ENCODE measurements at regions not wholly inside any gene's neighbourhood (a gene's known extent, or its start where the extent isn't known, plus 50 kb on each side); places are given as distances from the start of the nearest gene placed in this dataset.

DNA sequence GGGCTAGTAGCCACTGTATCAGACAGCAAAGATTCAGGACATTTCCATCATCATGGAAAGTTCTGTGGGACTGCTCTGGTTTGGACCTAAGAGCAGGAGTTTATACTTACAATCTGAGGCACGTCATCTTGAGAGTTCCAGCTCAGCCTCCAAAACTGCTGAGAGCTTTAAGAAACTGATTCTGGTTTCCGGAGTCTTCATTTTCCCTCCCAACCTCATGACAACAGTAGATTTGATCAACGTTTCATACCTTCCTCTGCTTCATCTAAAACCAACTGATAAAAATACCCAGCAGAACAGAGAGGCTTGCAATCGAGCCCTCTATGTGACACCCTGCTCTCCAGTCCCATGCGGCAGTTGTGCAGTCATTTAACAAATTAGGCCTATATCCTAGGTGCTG lies 64.3 kb upstream of the EPB41L1 start:
- Histone ChIP-seq H3K9me3 (no peaks in the 10 kb centered on the region), H3K4me3 (no peak overlapping the region), H3K4me1 (peaks cover 5 to 10% of the 10 kb centered on the region in 2 donors), H3K27me3 (no peaks in the 10 kb centered on the region), H3K36me3 (no peaks in the 10 kb centered on the region), H3K27ac (no peak overlapping the region)
- intact Hi-C loops (cut with DNase I) = no loop called here
- DNase-seq (ENCODE audit: low spot score in 2 of 2) = no peak
- TF ChIP-seq, protein P1, sequence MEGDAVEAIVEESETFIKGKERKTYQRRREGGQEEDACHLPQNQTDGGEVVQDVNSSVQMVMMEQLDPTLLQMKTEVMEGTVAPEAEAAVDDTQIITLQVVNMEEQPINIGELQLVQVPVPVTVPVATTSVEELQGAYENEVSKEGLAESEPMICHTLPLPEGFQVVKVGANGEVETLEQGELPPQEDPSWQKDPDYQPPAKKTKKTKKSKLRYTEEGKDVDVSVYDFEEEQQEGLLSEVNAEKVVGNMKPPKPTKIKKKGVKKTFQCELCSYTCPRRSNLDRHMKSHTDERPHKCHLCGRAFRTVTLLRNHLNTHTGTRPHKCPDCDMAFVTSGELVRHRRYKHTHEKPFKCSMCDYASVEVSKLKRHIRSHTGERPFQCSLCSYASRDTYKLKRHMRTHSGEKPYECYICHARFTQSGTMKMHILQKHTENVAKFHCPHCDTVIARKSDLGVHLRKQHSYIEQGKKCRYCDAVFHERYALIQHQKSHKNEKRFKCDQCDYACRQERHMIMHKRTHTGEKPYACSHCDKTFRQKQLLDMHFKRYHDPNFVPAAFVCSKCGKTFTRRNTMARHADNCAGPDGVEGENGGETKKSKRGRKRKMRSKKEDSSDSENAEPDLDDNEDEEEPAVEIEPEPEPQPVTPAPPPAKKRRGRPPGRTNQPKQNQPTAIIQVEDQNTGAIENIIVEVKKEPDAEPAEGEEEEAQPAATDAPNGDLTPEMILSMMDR (IDR thresholded peaks at IDR 0.05) = no peak

DNA sequence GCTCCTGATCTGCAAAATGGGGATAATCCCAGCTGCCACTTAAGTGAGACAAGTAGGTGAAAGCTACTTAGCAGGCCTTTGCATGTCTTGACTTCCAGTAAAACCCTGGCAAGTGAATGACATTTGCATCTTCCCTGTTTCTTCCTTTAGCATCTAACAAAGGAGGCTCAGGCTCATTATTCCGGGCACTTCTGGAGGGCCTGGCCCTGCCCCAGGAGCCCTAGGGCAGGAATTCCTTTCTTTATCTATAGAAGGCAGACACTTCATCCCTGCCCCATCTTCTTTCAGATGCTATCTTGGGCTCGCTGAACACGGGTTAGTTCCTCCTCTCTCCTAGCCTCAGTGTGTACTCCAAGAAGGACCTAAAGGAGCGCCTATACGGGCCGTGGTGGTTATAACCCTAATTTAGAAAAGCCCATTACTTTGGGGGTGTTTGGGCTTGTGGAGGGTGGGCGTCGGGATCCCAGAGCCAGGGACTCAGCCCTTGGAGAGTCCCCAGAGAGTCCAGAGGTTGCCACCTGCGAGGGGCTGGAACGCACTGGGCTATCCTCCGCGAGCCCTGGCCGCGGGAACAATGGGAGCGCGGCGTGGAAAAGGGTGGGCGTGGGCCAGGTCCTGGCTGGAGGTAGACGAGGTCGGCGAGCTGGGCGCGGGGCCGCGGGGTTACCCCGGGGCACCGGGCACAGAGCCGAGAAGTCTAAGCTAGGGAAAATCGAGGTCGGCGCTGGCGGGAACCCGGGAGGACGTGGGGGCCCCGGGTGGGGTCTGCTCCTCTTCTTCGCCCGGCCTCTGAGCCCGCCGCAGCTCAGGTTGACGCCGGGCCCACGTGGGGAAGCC lies 62.8 kb upstream of the EPB41L1 start:
- peaks cover 5 to 12% of the 10 kb centered on the region in 2 donors for H3K4me1 ChIP-seq
- no peak overlapping the region for H3K27ac ChIP-seq
- H3K4me3 ChIP-seq = peak overlapping the region; percentile 76 to 82
- TF ChIP-seq, protein P1 (IDR thresholded peaks at IDR 0.05) = no peak
- H3K9me3 ChIP-seq = no peaks in the 10 kb centered on the region
- H3K27me3 ChIP-seq = no peaks in the 10 kb centered on the region
- no peaks in the 10 kb centered on the region for H3K36me3 ChIP-seq
- intact Hi-C loops (cut with DNase I) = loop anchor here (2.0 kb wide), 1 partner anchor 27 kb away; no protein-coding TSS in a partner anchor
- DNase-seq (ENCODE audit: low spot score in 2 of 2) = no peak

DNA sequence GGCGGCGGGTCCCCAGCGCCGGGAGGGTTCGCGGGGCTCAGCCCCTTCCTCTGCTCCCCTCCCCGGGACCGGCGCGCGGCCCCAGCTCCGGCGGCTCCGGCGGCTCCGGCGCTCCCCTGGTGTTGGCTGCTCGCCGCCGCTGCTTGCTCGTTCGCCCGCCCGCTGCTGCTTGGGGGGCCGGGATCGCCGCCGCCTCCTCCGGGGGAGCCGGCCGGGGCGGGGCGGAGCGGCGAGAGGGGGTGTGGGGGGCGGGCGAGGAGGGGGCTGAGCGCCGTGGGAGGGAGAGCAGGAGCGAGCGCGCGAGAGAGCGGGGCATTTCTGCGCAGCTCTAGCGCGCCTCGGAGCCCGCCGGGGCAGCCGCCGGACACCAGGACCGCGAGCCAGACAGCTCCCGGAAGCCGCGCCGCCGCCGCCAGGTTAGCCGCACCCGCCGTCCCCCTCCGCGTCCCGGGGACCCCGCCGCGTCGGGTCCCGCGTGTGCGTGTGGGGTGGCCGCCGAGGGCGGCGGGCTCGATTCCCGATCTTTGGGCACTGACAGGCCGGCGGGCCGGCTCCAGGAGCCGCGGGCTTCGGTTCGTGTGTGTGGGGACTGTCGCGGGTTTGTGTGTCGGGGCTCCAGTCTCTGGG lies 62.0 kb upstream of the EPB41L1 start:
- Histone ChIP-seq H3K27ac (peak overlapping the region in 1 of 2 donors; percentile 8), H3K9me3 (no peaks in the 10 kb centered on the region), H3K4me3 (peak overlapping the region; percentile 76 to 82), H3K27me3 (no peaks in the 10 kb centered on the region), H3K4me1 (peaks cover 5 to 16% of the 10 kb centered on the region in 2 donors), H3K36me3 (no peaks in the 10 kb centered on the region)
- TF ChIP-seq, protein P1 (IDR thresholded peaks at IDR 0.05) = no peak
- intact Hi-C loops (cut with DNase I) = loop anchor here (2.0 kb wide), 1 partner anchor 28 kb away; no protein-coding TSS in a partner anchor
- no peak for DNase-seq (ENCODE audit: low spot score in 2 of 2)

DNA sequence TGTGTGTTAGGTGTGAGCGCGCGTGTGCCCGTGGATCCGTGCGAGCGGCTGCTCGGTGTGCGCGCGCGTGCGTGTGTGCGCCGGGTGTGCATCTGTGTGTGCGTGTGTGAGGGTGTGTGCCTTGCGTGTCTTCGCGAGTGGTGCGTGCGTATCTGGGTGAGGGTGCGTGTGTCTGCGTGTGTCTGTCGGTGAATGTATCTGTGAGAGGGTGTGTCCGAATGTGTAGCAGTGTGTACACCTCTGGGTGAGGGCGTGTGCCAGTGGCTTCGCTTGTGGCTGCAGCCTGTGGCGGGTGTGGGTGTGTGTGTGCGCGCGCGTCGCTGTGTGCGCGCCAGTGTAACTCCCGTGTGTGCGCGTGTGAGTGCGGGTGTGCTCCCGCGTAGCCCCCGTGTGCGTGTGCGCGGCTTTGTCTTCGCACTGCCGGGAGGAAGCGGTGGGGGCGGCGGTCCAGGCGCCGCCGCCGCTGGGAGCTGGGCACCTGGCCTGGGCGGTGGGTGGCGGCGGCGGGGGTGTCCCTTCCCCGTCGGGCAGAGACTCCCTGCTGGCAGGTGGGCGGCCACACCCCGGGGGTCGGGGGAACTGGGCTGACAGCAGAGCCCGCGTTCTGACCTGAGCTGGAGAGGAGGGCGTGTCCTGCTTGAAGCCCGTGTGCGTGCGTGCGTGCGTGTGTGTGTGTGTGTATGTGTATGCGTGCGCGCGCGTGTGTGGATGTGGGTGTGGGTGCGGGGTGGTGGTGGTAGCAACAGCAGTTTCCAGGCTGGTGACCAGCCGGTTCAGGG lies 61.3 kb upstream of the EPB41L1 start:
- Histone ChIP-seq H3K9me3 (no peaks in the 10 kb centered on the region), H3K4me3 (peak overlapping the region; percentile 76 to 82), H3K27ac (peak overlapping the region; percentile 53 to 75), H3K4me1 (peaks cover 5 to 23% of the 10 kb centered on the region in 2 donors), H3K27me3 (no peaks in the 10 kb centered on the region), H3K36me3 (no peaks in the 10 kb centered on the region)
- peak in 1 of 2 donors; percentile 79 for DNase-seq (ENCODE audit: low spot score in 2 of 2)
- intact Hi-C loops (cut with DNase I) = loop anchor here (2.0 kb wide), 1 partner anchor 28 kb away; no protein-coding TSS in a partner anchor
- TF ChIP-seq, protein P1 (IDR thresholded peaks at IDR 0.05) = no peak

DNA sequence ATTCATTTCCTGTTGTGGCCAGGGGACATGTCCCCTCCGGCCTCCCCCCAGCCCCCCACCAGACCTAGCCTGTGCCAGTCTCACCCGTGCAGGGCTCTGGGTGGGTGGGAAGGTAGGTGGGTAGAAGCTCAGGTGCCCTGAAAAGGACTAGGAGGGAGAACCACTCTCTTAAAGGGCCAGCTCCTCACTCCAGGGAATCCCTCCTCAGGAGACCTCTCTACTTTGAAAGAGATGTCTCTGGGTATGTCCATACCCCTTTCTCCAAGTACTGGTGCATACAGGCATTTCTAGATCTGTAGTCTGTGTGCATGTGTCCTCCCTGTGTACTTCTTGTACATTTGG lies 60.8 kb upstream of the EPB41L1 start:
- Histone ChIP-seq H3K36me3 (no peaks in the 10 kb centered on the region), H3K27ac (peak overlapping the region; percentile 53 to 75), H3K4me3 (peak overlapping the region; percentile 76 to 82), H3K9me3 (no peaks in the 10 kb centered on the region), H3K4me1 (peaks cover 5 to 24% of the 10 kb centered on the region in 2 donors), H3K27me3 (no peaks in the 10 kb centered on the region)
- intact Hi-C loops (cut with DNase I) = loop anchor here (2.0 kb wide), 1 partner anchor 29 kb away; no protein-coding TSS in a partner anchor
- DNase-seq (ENCODE audit: low spot score in 2 of 2) = no peak
- TF ChIP-seq, protein P1 (IDR thresholded peaks at IDR 0.05) = no peak
